ENCODE measurements at regions not wholly inside any gene's neighbourhood (a gene's known extent, or its start where the extent isn't known, plus 50 kb on each side); places are given as distances from the start of the nearest gene placed in this dataset.
"Not testable (repeated sequence)": the region's sequence is repeated elsewhere in the genome, so short reads cannot be mapped to it uniquely, and the experiment has no call there.

DNA sequence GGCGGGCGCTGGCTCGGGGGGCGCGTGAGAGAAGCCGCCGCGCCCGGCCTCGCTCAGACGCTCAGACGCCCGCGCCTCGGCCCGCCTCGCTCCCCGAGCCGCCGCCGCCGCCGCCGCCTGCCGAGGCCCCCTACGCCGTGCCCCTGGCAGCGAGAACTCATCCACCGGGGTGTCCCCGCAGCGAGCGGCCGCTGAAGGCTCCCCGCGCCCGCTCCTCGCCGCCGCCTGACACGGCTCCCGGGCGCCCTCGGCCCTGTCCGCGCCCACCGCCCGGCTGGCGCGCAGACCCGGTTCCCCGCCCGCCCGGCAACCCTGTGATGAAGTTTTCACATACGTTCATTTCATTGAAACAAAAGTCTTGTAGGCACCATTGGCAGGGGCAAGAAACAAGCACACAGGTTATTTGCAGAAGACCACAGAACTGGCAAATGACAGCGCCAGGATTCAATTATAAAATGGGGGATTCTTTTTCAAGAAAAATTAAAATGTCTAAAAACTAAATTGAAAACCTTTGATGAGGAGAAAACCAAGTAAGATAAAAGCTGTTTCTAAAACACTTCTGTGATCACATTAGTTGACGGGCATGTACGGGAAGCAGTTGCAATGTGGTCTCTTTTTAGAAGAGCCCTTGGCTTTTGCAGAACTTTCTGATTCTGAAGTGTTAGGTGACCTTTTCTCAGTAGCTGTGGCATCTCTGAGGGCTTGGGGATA is 50.5 kb upstream of the TUBA3D start:
- peak in 6 of 42 donors; percentile 2 to 34 (median 8) for DNase-seq
- intact Hi-C loops (cut with DNase I), result no loop called here

DNA sequence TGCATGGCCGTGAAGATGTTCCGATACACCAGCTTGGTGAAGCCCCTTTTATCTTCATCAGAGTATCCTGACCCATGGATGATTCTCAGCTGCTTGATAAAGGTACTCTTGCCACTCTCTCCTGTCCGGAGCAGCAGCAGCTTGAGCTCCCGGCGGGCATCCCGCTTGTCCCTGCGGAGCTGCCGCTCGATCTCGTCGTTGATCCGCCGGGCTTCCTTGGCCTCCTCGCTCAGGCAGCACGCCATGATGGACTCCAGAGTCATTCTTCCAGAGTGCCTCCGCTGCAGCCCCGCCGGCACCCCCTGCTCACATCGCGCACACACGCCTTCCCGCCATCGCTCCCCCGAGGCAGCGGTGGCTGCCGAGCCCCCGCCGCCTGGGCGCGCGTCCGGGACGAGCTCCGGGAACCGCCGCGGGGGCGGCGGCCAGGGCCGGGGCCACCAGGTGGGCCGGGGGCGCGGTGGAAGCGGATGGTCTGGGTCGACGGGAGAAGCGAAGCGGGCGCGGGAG is 51.3 kb upstream of the TUBA3D start:
- peak in 1 of 42 donors; percentile 10 for DNase-seq
- intact Hi-C loops (cut with DNase I), result not testable (repeated sequence)

DNA sequence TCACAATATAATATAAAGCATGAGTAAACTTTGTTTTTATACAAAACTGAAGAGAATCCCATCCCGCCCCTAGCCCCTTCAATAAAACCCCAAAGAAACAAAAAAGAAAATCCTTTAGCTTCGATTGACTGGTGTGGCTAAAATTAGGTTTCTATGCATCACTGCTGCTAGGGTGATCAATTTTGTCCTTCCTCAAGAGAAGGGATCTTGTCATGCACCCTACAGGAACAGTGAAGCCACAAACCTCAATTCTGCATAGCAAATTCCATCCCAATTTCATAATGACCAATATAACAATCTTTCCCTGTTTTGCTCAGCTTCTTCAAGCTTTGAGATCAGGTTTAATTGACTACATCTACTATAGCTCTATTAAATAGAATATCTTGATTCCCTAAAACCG is 55.2 kb upstream of the TUBA3D start:
- DNase-seq; intact Hi-C loops (cut with DNase I): not testable (repeated sequence)

DNA sequence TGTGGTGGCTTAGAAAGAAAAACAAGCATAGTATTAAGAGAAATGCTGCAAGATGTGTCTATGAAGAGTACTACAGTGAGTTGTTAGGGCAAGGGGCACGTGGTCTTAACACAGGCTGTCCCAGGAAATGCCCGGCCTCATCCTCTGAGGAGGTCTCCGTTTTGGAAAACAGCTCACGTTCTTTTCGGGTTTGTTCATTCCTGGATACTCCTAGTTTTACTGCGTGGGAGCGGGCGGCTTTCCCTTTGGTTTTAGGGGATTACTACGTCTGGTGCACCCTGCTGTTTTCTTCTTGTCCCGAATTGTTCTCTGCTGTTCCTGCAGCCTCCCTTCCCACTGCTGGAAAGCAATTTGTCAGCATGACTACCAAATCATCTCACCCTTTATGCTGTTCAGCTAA is 55.5 kb upstream of the RAB6D start:
- DNase-seq, result no peak
- intact Hi-C loops (cut with DNase I), result loop anchor here (10.0 kb wide), 1 partner anchor 255 kb away; no protein-coding TSS in a partner anchor

- intact Hi-C loops (cut with DNase I), result loop anchor here (10.0 kb wide), 1 partner anchor 256 kb away; no protein-coding TSS in a partner anchor
- DNase-seq, result no peak
Observed at GRCh38 chr2:131418625-131419024, 54.7 kb upstream of the RAB6D start.

GRCh38 chr2:131417886-131418285 is 53.9 kb upstream of the RAB6D start:
- no peak for DNase-seq
- intact Hi-C loops (cut with DNase I), result loop anchor here (10.0 kb wide), 1 partner anchor 257 kb away; no protein-coding TSS in a partner anchor

GRCh38 chr2:131413785-131414184 is 49.8 kb upstream of the RAB6D start:
- no peak for DNase-seq
- intact Hi-C loops (cut with DNase I), result loop anchor here (10.0 kb wide), 1 partner anchor 261 kb away; no protein-coding TSS in a partner anchor
